ENCODE measurements at regions not wholly inside any gene's neighbourhood (a gene's known extent, or its start where the extent isn't known, plus 50 kb on each side); places are given as distances from the start of the nearest gene placed in this dataset.

GRCh38 chr6:40807484-40807883, 220.3 kb upstream of the LRFN2 start:
- no peaks in the 10 kb centered on the region for H3K36me3 ChIP-seq
- no peak overlapping the region for H3K4me3 ChIP-seq
- DNase-seq (peak; percentile 57 to 72), ATAC-seq (peak; percentile 69 to 72)
- H3K27me3 ChIP-seq: no peaks in the 10 kb centered on the region
- peak overlapping the region in 3 of 4 donors; percentile 52 to 78 (median 65) for H3K27ac ChIP-seq
- H3K4me1 ChIP-seq: peaks cover 23 to 47% of the 10 kb centered on the region in 2 donors
- intact Hi-C loops (cut with DNase I; ENCODE audit: low total_unique reads): loop anchor here (10.0 kb wide), 1 partner anchor 133 kb away; no protein-coding TSS in a partner anchor
- TF ChIP-seq, protein P1, sequence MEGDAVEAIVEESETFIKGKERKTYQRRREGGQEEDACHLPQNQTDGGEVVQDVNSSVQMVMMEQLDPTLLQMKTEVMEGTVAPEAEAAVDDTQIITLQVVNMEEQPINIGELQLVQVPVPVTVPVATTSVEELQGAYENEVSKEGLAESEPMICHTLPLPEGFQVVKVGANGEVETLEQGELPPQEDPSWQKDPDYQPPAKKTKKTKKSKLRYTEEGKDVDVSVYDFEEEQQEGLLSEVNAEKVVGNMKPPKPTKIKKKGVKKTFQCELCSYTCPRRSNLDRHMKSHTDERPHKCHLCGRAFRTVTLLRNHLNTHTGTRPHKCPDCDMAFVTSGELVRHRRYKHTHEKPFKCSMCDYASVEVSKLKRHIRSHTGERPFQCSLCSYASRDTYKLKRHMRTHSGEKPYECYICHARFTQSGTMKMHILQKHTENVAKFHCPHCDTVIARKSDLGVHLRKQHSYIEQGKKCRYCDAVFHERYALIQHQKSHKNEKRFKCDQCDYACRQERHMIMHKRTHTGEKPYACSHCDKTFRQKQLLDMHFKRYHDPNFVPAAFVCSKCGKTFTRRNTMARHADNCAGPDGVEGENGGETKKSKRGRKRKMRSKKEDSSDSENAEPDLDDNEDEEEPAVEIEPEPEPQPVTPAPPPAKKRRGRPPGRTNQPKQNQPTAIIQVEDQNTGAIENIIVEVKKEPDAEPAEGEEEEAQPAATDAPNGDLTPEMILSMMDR (IDR thresholded peaks at IDR 0.05 in 4 of 5, conservative IDR thresholded peaks at IDR 0.05 in 1 of 5): no peak
- no peak for TF ChIP-seq POLR2A (IDR thresholded peaks at IDR 0.05)
- in situ Hi-C loops (cut with MboI; ENCODE audit: low sequenced_read_pairs in 4 of 4): loop anchor here in 1 of 4 donors (25.0 kb wide), 1 partner anchor 470 kb away; no protein-coding TSS in a partner anchor
- H3K9me3 ChIP-seq: no peaks in the 10 kb centered on the region

- intact Hi-C loops (cut with DNase I; ENCODE audit: low total_unique reads) (loop anchor here (10.0 kb wide), 1 partner anchor 132 kb away; no protein-coding TSS in a partner anchor), in situ Hi-C loops (cut with MboI; ENCODE audit: low sequenced_read_pairs in 4 of 4) (loop anchor here in 1 of 4 donors (25.0 kb wide), 1 partner anchor 469 kb away; no protein-coding TSS in a partner anchor)
- peak overlapping the region in 3 of 4 donors; percentile 20 to 78 (median 22) for H3K27ac ChIP-seq
- no peak overlapping the region for H3K4me3 ChIP-seq
- H3K4me1 ChIP-seq: peaks cover 23 to 50% of the 10 kb centered on the region in 2 donors
- DNase-seq: no peak
- H3K27me3 ChIP-seq: no peaks in the 10 kb centered on the region
- TF ChIP-seq, protein P1 (IDR thresholded peaks at IDR 0.05 in 4 of 5, conservative IDR thresholded peaks at IDR 0.05 in 1 of 5): no peak
- no peak for TF ChIP-seq POLR2A (IDR thresholded peaks at IDR 0.05)
- no peaks in the 10 kb centered on the region for H3K9me3 ChIP-seq
- ATAC-seq: peak; percentile 9 to 19
- H3K36me3 ChIP-seq: no peaks in the 10 kb centered on the region
These were observed 219.2 kb upstream of the LRFN2 start for GRCh38 chr6:40806256-40806864.

GRCh38 chr6:40805336-40805735, 218.2 kb upstream of the LRFN2 start:
- ATAC-seq: no peak
- TF ChIP-seq, protein P1 (IDR thresholded peaks at IDR 0.05 in 4 of 5, conservative IDR thresholded peaks at IDR 0.05 in 1 of 5): no peak
- TF ChIP-seq POLR2A (IDR thresholded peaks at IDR 0.05): no peak
- intact Hi-C loops (cut with DNase I; ENCODE audit: low total_unique reads): loop anchor here (10.0 kb wide), 1 partner anchor 131 kb away; no protein-coding TSS in a partner anchor

DNA sequence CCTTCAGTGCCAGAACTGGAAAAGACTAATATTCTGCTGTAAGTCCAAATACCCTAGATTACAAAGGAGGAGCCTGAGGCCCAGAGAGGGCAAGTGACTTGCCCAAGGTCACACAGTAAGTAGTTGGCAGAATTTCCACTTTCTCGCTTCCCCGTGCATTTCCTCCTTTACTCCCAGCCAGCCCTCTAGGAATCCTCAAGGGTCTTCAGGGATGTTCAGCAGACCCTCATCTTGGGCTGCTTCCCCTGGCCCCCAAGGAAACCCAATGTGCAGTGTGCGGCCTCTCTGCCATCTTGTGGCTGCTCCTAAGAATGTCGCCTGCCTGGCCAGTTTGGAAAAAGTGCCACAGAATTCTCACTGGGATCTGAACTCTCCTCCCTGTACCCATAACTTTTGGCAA, 217.7 kb upstream of the LRFN2 start:
- intact Hi-C loops (cut with DNase I; ENCODE audit: low total_unique reads) (loop anchor here (10.0 kb wide), 1 partner anchor 130 kb away; no protein-coding TSS in a partner anchor), in situ Hi-C loops (cut with MboI; ENCODE audit: low sequenced_read_pairs in 4 of 4) (loop anchor here in 1 of 4 donors (25.0 kb wide), 1 partner anchor 468 kb away; no protein-coding TSS in a partner anchor)
- no peaks in the 10 kb centered on the region for H3K36me3 ChIP-seq

More at GRCh38 chr6:40805336-40805735, 218.2 kb upstream of the LRFN2 start:
- Histone ChIP-seq H3K4me3 (no peak overlapping the region), H3K4me1 (peaks cover 23 to 50% of the 10 kb centered on the region in 2 donors), H3K36me3 (no peaks in the 10 kb centered on the region), H3K9me3 (no peaks in the 10 kb centered on the region), H3K27me3 (no peaks in the 10 kb centered on the region), H3K27ac (peak overlapping the region in 1 of 4 donors; percentile 57)
- in situ Hi-C loops (cut with MboI; ENCODE audit: low sequenced_read_pairs in 4 of 4): loop anchor here in 1 of 4 donors (25.0 kb wide), 1 partner anchor 468 kb away; no protein-coding TSS in a partner anchor
- no peak for DNase-seq

More for the DNA sequence above, 217.7 kb upstream of the LRFN2 start:
- no peak for TF ChIP-seq POLR2A (IDR thresholded peaks at IDR 0.05)
- TF ChIP-seq, protein P1 (IDR thresholded peaks at IDR 0.05 in 4 of 5, conservative IDR thresholded peaks at IDR 0.05 in 1 of 5): peak in 4 of 5 experiments; percentile 19 to 46 (median 30)
- Histone ChIP-seq H3K4me1 (peaks cover 23 to 47% of the 10 kb centered on the region in 2 donors), H3K4me3 (no peak overlapping the region), H3K27ac (peak overlapping the region; percentile 45 to 76 (median 62)), H3K9me3 (no peaks in the 10 kb centered on the region), H3K27me3 (no peaks in the 10 kb centered on the region)
- ATAC-seq (no peak), DNase-seq (no peak)
